ENCODE measurements at regions not wholly inside any gene's neighbourhood (a gene's known extent, or its start where the extent isn't known, plus 50 kb on each side); places are given as distances from the start of the nearest gene placed in this dataset.

GRCh38 chr2:143981428-143981827, 538.5 kb downstream of the ZEB2 start:
- no peaks in the 10 kb centered on the region for H3K9me3 ChIP-seq
- H3K27ac ChIP-seq = no peak overlapping the region
- intact Hi-C loops (cut with DNase I) = no loop called here
- TF ChIP-seq CTCF (IDR thresholded peaks at IDR 0.05) = no peak
- H3K27me3 ChIP-seq = no peaks in the 10 kb centered on the region
- H3K4me1 ChIP-seq = no peaks in the 10 kb centered on the region
- DNase-seq = no peak
- H3K9ac ChIP-seq (ENCODE audit: low read depth in 2 of 2, low read length in 2 of 2) = no peak overlapping the region
- no peaks in the 10 kb centered on the region for H3K36me3 ChIP-seq
- H3K4me3 ChIP-seq = no peak overlapping the region

GRCh38 chr2:143977356-143977755, 542.6 kb downstream of the ZEB2 start:
- H3K4me1 ChIP-seq = no peaks in the 10 kb centered on the region
- no peaks in the 10 kb centered on the region for H3K36me3 ChIP-seq
- DNase-seq = no peak
- H3K27ac ChIP-seq = no peak overlapping the region
- no peak overlapping the region for H3K9ac ChIP-seq (ENCODE audit: low read depth in 2 of 2, low read length in 2 of 2)
- H3K27me3 ChIP-seq = no peaks in the 10 kb centered on the region
- H3K9me3 ChIP-seq = no peaks in the 10 kb centered on the region
- H3K4me3 ChIP-seq = no peak overlapping the region
- TF ChIP-seq CTCF (IDR thresholded peaks at IDR 0.05) = no peak
- intact Hi-C loops (cut with DNase I) = no loop called here

- H3K27me3 ChIP-seq = no peaks in the 10 kb centered on the region
- H3K4me1 ChIP-seq = no peaks in the 10 kb centered on the region
- TF ChIP-seq CTCF (IDR thresholded peaks at IDR 0.05) = no peak
- no peaks in the 10 kb centered on the region for H3K36me3 ChIP-seq
- intact Hi-C loops (cut with DNase I) = no loop called here
- H3K9me3 ChIP-seq = no peaks in the 10 kb centered on the region
- no peak overlapping the region for H3K4me3 ChIP-seq
- no peak overlapping the region for H3K27ac ChIP-seq
- DNase-seq = no peak
- H3K9ac ChIP-seq (ENCODE audit: low read depth in 2 of 2, low read length in 2 of 2) = no peak overlapping the region
Observed at GRCh38 chr2:143975216-143975615, 544.7 kb downstream of the ZEB2 start.

- Histone ChIP-seq H3K4me1 (no peaks in the 10 kb centered on the region), H3K9me3 (no peaks in the 10 kb centered on the region), H3K27me3 (no peaks in the 10 kb centered on the region), H3K9ac (ENCODE audit: low read depth in 2 of 2, low read length in 2 of 2) (no peak overlapping the region), H3K36me3 (no peaks in the 10 kb centered on the region), H3K4me3 (no peak overlapping the region), H3K27ac (no peak overlapping the region)
- no peak for TF ChIP-seq CTCF (IDR thresholded peaks at IDR 0.05)
- no peak for DNase-seq
- intact Hi-C loops (cut with DNase I) = no loop called here
Observed at GRCh38 chr2:143974262-143974661, 545.7 kb downstream of the ZEB2 start.

- no peak for TF ChIP-seq CTCF (IDR thresholded peaks at IDR 0.05)
- Histone ChIP-seq H3K27me3 (no peaks in the 10 kb centered on the region), H3K4me1 (no peaks in the 10 kb centered on the region), H3K36me3 (no peaks in the 10 kb centered on the region), H3K9ac (ENCODE audit: low read depth in 2 of 2, low read length in 2 of 2) (no peak overlapping the region), H3K4me3 (no peak overlapping the region), H3K27ac (no peak overlapping the region), H3K9me3 (no peaks in the 10 kb centered on the region)
- no peak for DNase-seq
- intact Hi-C loops (cut with DNase I) = no loop called here
Observed at GRCh38 chr2:143968860-143969259, 551.1 kb downstream of the ZEB2 start.

- Histone ChIP-seq H3K9ac (ENCODE audit: low read depth in 2 of 2, low read length in 2 of 2) (no peak overlapping the region), H3K27me3 (no peaks in the 10 kb centered on the region), H3K9me3 (no peaks in the 10 kb centered on the region), H3K4me3 (no peak overlapping the region), H3K36me3 (no peaks in the 10 kb centered on the region), H3K27ac (no peak overlapping the region), H3K4me1 (no peaks in the 10 kb centered on the region)
- no peak for DNase-seq
- TF ChIP-seq CTCF (IDR thresholded peaks at IDR 0.05) = no peak
- intact Hi-C loops (cut with DNase I) = no loop called here
Observed at GRCh38 chr2:143968360-143968759, 551.6 kb downstream of the ZEB2 start.
